ENCODE measurements at regions not wholly inside any gene's neighbourhood (a gene's known extent, or its start where the extent isn't known, plus 50 kb on each side); places are given as distances from the start of the nearest gene placed in this dataset.

DNA sequence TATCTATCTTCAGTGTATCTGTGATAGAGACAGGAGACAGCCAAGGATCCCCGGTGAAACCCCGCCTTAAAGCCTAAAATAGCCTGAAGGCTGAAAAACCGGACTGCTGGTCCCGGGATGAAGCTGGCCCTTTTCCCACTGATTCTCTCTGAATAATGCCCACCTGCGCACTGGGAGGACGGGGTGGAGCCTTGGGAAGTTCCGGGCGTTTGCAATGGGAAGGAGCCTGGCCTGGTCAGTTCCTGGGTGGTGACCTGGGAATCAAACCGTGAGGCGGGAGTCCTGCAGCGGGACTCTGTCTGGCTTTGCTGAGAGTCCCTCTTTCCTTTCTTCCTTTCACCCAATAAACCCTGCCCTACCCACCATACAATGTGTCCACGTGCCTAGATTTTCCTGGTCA is 157.9 kb downstream of the C3orf38 start:
- DNase-seq = no peak
- Mint-ChIP-seq H3K4me3 (no peak overlapping the region), H3K27me3 (no peaks in the 10 kb centered on the region), H3K36me3 (ENCODE audit: low read depth) (no peaks in the 10 kb centered on the region), H3K27ac (no peak overlapping the region), H3K4me1 (no peaks in the 10 kb centered on the region), H3K9me3 (no peaks in the 10 kb centered on the region)
- ChIA-PET CTCF (no interaction called here), POLR2A (no interaction called here)

DNA sequence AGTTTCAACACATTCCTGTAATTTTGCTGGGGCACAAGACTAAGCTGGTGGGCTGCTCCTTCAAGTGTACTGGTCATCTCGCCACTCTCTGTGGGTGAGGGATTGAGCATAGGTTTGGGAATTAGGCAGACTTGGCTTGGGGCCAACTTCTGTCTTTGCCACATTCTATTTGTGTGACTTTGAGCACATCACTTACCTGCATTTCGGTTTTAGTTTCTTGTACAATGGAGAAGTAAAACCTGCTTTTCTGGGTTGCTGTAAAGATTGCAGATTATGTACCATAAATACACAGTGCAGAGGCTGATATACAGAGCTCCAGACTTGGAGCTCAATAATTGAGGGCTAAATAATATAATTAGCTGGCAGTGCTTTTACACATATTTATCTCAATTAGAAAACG is 162.1 kb downstream of the C3orf38 start:
- no peak overlapping the region for H3K4me3 Mint-ChIP-seq
- ChIA-PET CTCF (no interaction called here), POLR2A (no interaction called here)
- no peaks in the 10 kb centered on the region for H3K27me3 Mint-ChIP-seq
- no peak for DNase-seq
- H3K9me3 Mint-ChIP-seq = no peaks in the 10 kb centered on the region
- H3K4me1 Mint-ChIP-seq = no peaks in the 10 kb centered on the region
- H3K27ac Mint-ChIP-seq = no peak overlapping the region
- H3K36me3 Mint-ChIP-seq (ENCODE audit: low read depth) = no peaks in the 10 kb centered on the region

DNA sequence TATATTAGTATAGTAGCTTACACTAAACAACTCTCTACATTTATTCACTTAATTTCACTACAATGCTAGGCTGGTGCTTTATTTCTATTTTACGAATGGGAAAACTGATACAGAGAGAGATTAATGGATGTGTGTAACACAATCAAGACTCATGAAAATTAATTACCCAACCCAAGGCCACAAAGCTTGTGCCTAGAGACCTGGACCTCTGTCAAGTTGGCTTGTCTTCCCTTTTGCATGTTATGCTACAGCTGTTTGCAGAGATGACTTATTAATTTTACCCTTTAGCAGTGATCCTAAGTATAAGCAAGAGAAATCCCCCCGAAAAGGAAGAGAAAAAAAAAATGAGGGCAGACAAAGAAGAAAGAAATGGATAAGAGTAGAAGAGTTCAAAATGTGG is 162.5 kb downstream of the C3orf38 start:
- Mint-ChIP-seq H3K4me1 (no peaks in the 10 kb centered on the region), H3K36me3 (ENCODE audit: low read depth) (no peaks in the 10 kb centered on the region), H3K27me3 (no peaks in the 10 kb centered on the region), H3K4me3 (no peak overlapping the region), H3K9me3 (no peaks in the 10 kb centered on the region), H3K27ac (no peak overlapping the region)
- CTCF ChIA-PET = no interaction called here
- no peak for DNase-seq
- POLR2A ChIA-PET = no interaction called here

- Mint-ChIP-seq H3K4me1 (no peaks in the 10 kb centered on the region), H3K9me3 (no peaks in the 10 kb centered on the region), H3K27ac (no peak overlapping the region), H3K27me3 (no peaks in the 10 kb centered on the region), H3K36me3 (ENCODE audit: low read depth) (no peaks in the 10 kb centered on the region), H3K4me3 (no peak overlapping the region)
- CTCF ChIA-PET = no interaction called here
- DNase-seq = no peak
- POLR2A ChIA-PET = no interaction called here
Observed at GRCh38 chr3:88318067-88318466, 168.3 kb downstream of the C3orf38 start.

DNA sequence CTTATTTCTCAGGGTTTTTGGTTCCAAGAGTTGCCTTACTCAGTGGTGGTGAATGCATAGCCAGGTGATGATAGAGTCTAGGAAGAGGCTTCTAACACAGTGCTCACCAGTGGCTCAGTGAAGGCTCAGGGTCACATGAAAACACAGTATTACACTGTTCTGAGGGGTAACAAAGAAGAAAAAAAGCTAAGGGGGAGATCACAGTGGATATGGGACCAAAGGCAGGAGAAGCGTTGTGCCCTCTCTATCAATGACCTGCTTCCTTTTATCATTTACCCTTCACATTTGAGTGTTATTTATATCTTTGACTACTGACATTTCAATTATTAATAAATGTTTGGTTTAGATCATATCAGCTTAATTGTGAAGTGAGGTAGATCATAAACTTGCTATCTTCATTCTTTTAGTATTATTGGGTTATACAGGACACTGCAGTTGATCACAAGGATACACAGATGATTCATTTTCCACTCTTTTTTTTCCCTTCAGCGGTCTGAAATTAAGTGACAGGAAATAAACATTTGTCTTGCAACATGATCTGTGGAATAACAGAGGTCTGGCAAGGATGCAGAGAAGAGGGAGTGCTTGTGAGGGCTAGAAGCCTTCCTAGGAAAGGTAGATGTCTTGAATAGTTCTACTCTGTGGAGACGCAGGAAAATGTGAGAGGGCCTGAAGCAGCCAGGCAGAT is 171.7 kb downstream of the C3orf38 start:
- no peaks in the 10 kb centered on the region for H3K4me1 Mint-ChIP-seq
- ChIA-PET CTCF (no interaction called here), POLR2A (no interaction called here)

GRCh38 chr3:88324788-88325187 is 175.0 kb downstream of the C3orf38 start:
- H3K4me3 Mint-ChIP-seq = no peak overlapping the region
- ChIA-PET CTCF (no interaction called here), POLR2A (no interaction called here)
- no peak for DNase-seq
- H3K27ac Mint-ChIP-seq = no peak overlapping the region
- H3K36me3 Mint-ChIP-seq (ENCODE audit: low read depth) = no peaks in the 10 kb centered on the region
- H3K4me1 Mint-ChIP-seq = no peaks in the 10 kb centered on the region
- no peaks in the 10 kb centered on the region for H3K9me3 Mint-ChIP-seq
- H3K27me3 Mint-ChIP-seq = no peaks in the 10 kb centered on the region

More for the DNA sequence above, 171.7 kb downstream of the C3orf38 start:
- Mint-ChIP-seq H3K27ac (no peak overlapping the region), H3K36me3 (ENCODE audit: low read depth) (no peaks in the 10 kb centered on the region), H3K9me3 (no peaks in the 10 kb centered on the region), H3K4me3 (no peak overlapping the region), H3K27me3 (no peaks in the 10 kb centered on the region)
- DNase-seq = no peak

DNA sequence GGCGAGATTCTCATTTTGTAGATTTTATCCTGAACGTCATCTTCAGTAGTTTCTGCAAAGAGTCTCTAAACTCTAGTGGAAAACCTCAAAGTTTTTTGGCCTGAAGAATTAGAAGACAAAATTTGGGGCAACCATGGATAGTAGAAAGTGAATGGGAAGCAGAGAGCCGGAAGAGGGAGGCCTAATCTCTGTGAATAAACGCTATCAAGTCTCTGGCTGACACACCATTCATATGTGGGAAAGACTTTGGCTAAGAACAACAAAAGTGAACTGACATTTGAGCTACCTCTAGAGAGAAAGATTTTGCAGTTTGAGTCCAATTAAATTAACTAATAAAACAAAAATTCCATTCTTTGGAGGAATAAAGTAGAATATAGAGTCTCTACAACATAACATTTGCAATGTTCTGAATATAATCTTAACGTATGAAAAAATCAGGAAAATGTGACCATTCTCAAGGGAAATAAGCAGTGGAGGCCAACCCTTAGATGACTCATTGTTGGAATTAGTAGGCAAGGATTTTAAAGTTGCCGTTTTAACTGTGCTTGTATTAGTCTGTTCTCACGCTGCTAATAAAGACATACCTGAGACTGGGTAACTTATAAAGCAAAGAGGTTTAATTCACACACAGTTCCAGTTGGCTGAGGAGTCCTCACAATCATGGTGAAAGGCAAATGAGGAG is 184.6 kb downstream of the C3orf38 start:
- Mint-ChIP-seq H3K4me3 (no peak overlapping the region), H3K4me1 (no peaks in the 10 kb centered on the region), H3K36me3 (ENCODE audit: low read depth) (no peaks in the 10 kb centered on the region), H3K9me3 (peaks cover 6% of the 10 kb centered on the region), H3K27ac (no peak overlapping the region), H3K27me3 (no peaks in the 10 kb centered on the region)
- DNase-seq = no peak
- POLR2A ChIA-PET = no interaction called here
- CTCF ChIA-PET = no interaction called here

- Mint-ChIP-seq H3K4me3 (no peak overlapping the region), H3K4me1 (no peaks in the 10 kb centered on the region), H3K27me3 (no peaks in the 10 kb centered on the region), H3K9me3 (peaks cover 6% of the 10 kb centered on the region), H3K27ac (no peak overlapping the region), H3K36me3 (ENCODE audit: low read depth) (no peaks in the 10 kb centered on the region)
- POLR2A ChIA-PET = no interaction called here
- CTCF ChIA-PET = no interaction called here
- DNase-seq = no peak
Observed at GRCh38 chr3:88336894-88337293, 187.1 kb downstream of the C3orf38 start.

- Mint-ChIP-seq H3K4me1 (no peaks in the 10 kb centered on the region), H3K27ac (no peak overlapping the region), H3K36me3 (ENCODE audit: low read depth) (no peaks in the 10 kb centered on the region), H3K27me3 (no peaks in the 10 kb centered on the region), H3K9me3 (no peaks in the 10 kb centered on the region), H3K4me3 (no peak overlapping the region)
- no peak for DNase-seq
- CTCF ChIA-PET = no interaction called here
- POLR2A ChIA-PET = no interaction called here
Observed at GRCh38 chr3:88343264-88343663, 193.5 kb downstream of the C3orf38 start.

GRCh38 chr3:88346643-88347042 is 196.9 kb downstream of the C3orf38 start:
- no peaks in the 10 kb centered on the region for H3K4me1 Mint-ChIP-seq

GRCh38 chr3:88362428-88362827 is 212.7 kb downstream of the C3orf38 start:
- DNase-seq = no peak
- Mint-ChIP-seq H3K36me3 (ENCODE audit: low read depth) (no peaks in the 10 kb centered on the region), H3K27ac (no peak overlapping the region), H3K4me1 (no peaks in the 10 kb centered on the region), H3K9me3 (peaks cover 3% of the 10 kb centered on the region), H3K27me3 (no peaks in the 10 kb centered on the region), H3K4me3 (no peak overlapping the region)
- ChIA-PET CTCF (no interaction called here), POLR2A (no interaction called here)

More at GRCh38 chr3:88346643-88347042, 196.9 kb downstream of the C3orf38 start:
- Mint-ChIP-seq H3K4me3 (no peak overlapping the region), H3K9me3 (no peaks in the 10 kb centered on the region), H3K27me3 (no peaks in the 10 kb centered on the region), H3K27ac (no peak overlapping the region), H3K36me3 (ENCODE audit: low read depth) (no peaks in the 10 kb centered on the region)
- POLR2A ChIA-PET = interaction anchor here (0.6 kb wide), 1 partner anchor 61 kb away, joined by 3 read pairs; no protein-coding TSS in a partner anchor
- no peak for DNase-seq
- CTCF ChIA-PET = interaction anchor here (0.7 kb wide), 1 partner anchor 1196 kb away, joined by 3 read pairs; no protein-coding TSS in a partner anchor

- Mint-ChIP-seq H3K36me3 (ENCODE audit: low read depth) (no peaks in the 10 kb centered on the region), H3K27ac (no peak overlapping the region), H3K4me1 (no peaks in the 10 kb centered on the region), H3K9me3 (peaks cover 9% of the 10 kb centered on the region), H3K4me3 (no peak overlapping the region), H3K27me3 (no peaks in the 10 kb centered on the region)
- ChIA-PET CTCF (no interaction called here), POLR2A (no interaction called here)
- no peak for DNase-seq
Observed at GRCh38 chr3:88364926-88365325, 215.2 kb downstream of the C3orf38 start.

DNA sequence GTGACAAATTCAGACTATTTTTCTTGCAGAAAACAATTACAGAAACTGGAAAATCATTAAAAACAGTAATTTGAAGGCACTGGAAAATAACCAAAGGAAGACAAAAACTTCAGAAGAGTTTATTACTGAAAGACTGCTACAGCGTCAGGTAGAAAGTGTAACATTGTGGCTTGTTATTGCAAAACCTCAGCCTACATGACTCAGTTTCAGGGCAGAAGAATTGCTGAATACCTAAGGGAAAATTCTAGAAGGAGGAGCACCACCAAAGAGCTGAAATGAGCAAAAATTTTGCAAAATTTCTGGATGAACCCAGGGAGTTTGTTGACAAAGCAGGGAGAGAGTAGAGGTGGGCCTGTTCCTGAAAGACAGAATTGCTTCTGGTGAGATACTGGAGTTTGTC is 219.6 kb downstream of the C3orf38 start:
- Mint-ChIP-seq H3K4me1 (no peaks in the 10 kb centered on the region), H3K9me3 (peaks cover 14% of the 10 kb centered on the region), H3K36me3 (ENCODE audit: low read depth) (no peaks in the 10 kb centered on the region), H3K4me3 (no peak overlapping the region), H3K27ac (no peak overlapping the region), H3K27me3 (no peaks in the 10 kb centered on the region)
- no peak for DNase-seq
- CTCF ChIA-PET = no interaction called here
- POLR2A ChIA-PET = no interaction called here

GRCh38 chr3:88369767-88370166 is 220.0 kb downstream of the C3orf38 start:
- Mint-ChIP-seq H3K4me1 (no peaks in the 10 kb centered on the region), H3K27ac (no peak overlapping the region), H3K27me3 (no peaks in the 10 kb centered on the region), H3K9me3 (peaks cover 14% of the 10 kb centered on the region), H3K36me3 (ENCODE audit: low read depth) (no peaks in the 10 kb centered on the region), H3K4me3 (no peak overlapping the region)
- no peak for DNase-seq
- POLR2A ChIA-PET = no interaction called here
- CTCF ChIA-PET = no interaction called here

All from activated CD4-positive, alpha-beta T cell treated with anti-CD3 and anti-CD28 coated beads, Interleukin-2, amount 10 ng/mL, durations not matched to agents 7 days and 5 days (primary cell).